PC-9 (cell line): ENCODE measurements at regions not wholly inside any gene's neighbourhood (a gene's known extent, or its start where the extent isn't known, plus 50 kb on each side); places are given as distances from the start of the nearest gene placed in this dataset.

Experiments used
- BruUV-seq: library from RNA; stranded (reverse); fragments of 400-500 nt; replicated peaks from 2 replicates; lab custom pipeline; 2021; lab: Mats Ljungman, UMichigan
- CTCF ChIA-PET: fragments of 300-600 bp; sonication (Branson Sonifier 250); formaldehyde crosslinking; loops from one replicate; lab custom pipeline; 2022; ENCODE audit warnings: antibody characterized with exemption; lab: Charles Lee
- POLR2A ChIA-PET: fragments of 300-600 bp; sonication (Branson Sonifier 250); formaldehyde crosslinking; loops from one replicate; lab custom pipeline; 2022; ENCODE audit warnings: antibody characterized with exemption; ENCODE audit not compliant: unreplicated experiment; lab: Charles Lee
- DNase-seq, 2 experiments: peaks; one replicate each; pipeline versions ENCODE4 v3.0.0 to v3.0.0-alpha.2; 2015 to 2022; ENCODE audit warnings: mixed read lengths in 1 of 2
- H2AFZ ChIP-seq: fragments of 200-600 bp; sonication (generic); 2 replicates; pipeline ENCODE4 v1.8.1; 2017; ENCODE audit warnings: antibody characterized with exemption
- H3F3A ChIP-seq: fragments of 200-600 bp; sonication (generic); 2 replicates; pipeline ENCODE4 v1.8.1; 2017; ENCODE audit warnings: antibody characterized with exemption, mild to moderate bottlenecking, low read depth; ENCODE audit not compliant: insufficient read depth
- H3K27ac ChIP-seq: fragments of 200-600 bp; sonication (generic); 2 replicates; pipeline ENCODE4 v1.6.1; 2016; ENCODE audit warnings: mixed run types
- H3K27me3 ChIP-seq: fragments of 200-600 bp; sonication (generic); 2 replicates; pipeline ENCODE4 v1.6.1; 2016; ENCODE audit warnings: low read depth, mixed run types; ENCODE audit not compliant: insufficient read depth
- H3K36me3 ChIP-seq: fragments of 200-600 bp; sonication (generic); 2 replicates; pipeline ENCODE4 v1.6.1; 2016; ENCODE audit warnings: low read depth, mixed run types
- H3K4me1 ChIP-seq: fragments of 200-600 bp; sonication (generic); replicated peaks from 2 replicates; pipeline ENCODE4 v1.6.1; 2016; ENCODE audit warnings: mixed run types; ENCODE audit not compliant: insufficient read depth
- H3K4me2 ChIP-seq: fragments of 200-600 bp; sonication (generic); 2 replicates; pipeline ENCODE4 v1.6.1; 2017; ENCODE audit warnings: mixed run types
- H3K4me3 ChIP-seq: fragments of 200-600 bp; sonication (generic); 2 replicates; pipeline ENCODE4 v1.6.1; 2016; ENCODE audit warnings: mixed run types
- H3K79me2 ChIP-seq: fragments of 200-600 bp; sonication (generic); 2 replicates; pipeline ENCODE4 v1.6.1; 2017; ENCODE audit warnings: low read depth, mixed run types
- H3K9me2 ChIP-seq: fragments of 200-600 bp; sonication (generic); 2 replicates; pipeline ENCODE4 v1.8.1; 2017; ENCODE audit warnings: mild to moderate bottlenecking; ENCODE audit not compliant: insufficient read depth
- H3K9me3 ChIP-seq: fragments of 200-600 bp; sonication (generic); 2 replicates; pipeline ENCODE4 v1.8.1; 2016; ENCODE audit warnings: low read depth; ENCODE audit not compliant: insufficient read depth
- H4K20me1 ChIP-seq: fragments of 200-600 bp; sonication (generic); 2 replicates; pipeline ENCODE4 v1.8.1; 2017; ENCODE audit not compliant: insufficient read depth
- EZH2 ChIP-seq: fragments of 200-600 bp; sonication (generic); IDR thresholded peaks from 2 replicates; pipeline ENCODE4 v1.8.0; 2017; ENCODE audit warnings: antibody characterized with exemption, low read depth
- intact Hi-C: fragments of 100-400 bp; cut with micrococcal nuclease; formaldehyde crosslinking; loops from one replicate; pipeline ENCODE4 v1.10.0; 2022; ENCODE audit not compliant: unreplicated experiment
- TF ChIP-seq, protein P1 (sequence below): fragments of 200-600 bp; sonication (generic); conservative IDR thresholded peaks from 2 replicates; pipeline ENCODE4 v1.6.1; 2017; ENCODE audit warnings: mixed run types, antibody characterized with exemption, mild to moderate bottlenecking, moderate library complexity

DNA sequence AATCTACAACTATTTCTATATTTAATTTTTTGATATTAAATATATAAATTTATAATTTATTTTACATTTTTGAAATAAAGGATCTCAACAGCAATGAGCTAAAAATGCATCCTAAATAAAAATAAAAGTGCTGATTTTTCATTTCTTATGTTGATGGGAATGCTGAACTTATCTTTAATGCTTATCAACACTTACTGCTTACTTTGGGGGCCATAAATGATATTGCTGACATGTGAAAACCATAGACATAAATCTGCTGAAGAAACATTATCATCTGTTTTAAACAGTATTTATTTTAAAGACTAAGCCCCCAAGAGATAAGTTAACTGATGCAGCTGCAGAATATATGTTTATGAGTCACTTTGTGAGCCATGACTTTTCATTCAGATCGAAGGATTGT, 594.1 kb upstream of the PKN2 start:
- DNase-seq, result no peak
- H4K20me1 ChIP-seq, result no peaks in the 10 kb centered on the region
- H2AFZ ChIP-seq, result no peak overlapping the region
- CTCF ChIA-PET, result no interaction called here
- no peaks in the 10 kb centered on the region for H3F3A ChIP-seq
- intact Hi-C loops, result no loop called here
- H3K4me1 ChIP-seq, result no peaks in the 10 kb centered on the region
- BruUV-seq, result no TSS peak
- H3K79me2 ChIP-seq, result no peaks in the 10 kb centered on the region
- no peaks in the 10 kb centered on the region for H3K9me2 ChIP-seq
- no peak overlapping the region for H3K4me3 ChIP-seq
- no peaks in the 10 kb centered on the region for H3K36me3 ChIP-seq
- TF ChIP-seq EZH2, result no peak
- TF ChIP-seq, protein P1, sequence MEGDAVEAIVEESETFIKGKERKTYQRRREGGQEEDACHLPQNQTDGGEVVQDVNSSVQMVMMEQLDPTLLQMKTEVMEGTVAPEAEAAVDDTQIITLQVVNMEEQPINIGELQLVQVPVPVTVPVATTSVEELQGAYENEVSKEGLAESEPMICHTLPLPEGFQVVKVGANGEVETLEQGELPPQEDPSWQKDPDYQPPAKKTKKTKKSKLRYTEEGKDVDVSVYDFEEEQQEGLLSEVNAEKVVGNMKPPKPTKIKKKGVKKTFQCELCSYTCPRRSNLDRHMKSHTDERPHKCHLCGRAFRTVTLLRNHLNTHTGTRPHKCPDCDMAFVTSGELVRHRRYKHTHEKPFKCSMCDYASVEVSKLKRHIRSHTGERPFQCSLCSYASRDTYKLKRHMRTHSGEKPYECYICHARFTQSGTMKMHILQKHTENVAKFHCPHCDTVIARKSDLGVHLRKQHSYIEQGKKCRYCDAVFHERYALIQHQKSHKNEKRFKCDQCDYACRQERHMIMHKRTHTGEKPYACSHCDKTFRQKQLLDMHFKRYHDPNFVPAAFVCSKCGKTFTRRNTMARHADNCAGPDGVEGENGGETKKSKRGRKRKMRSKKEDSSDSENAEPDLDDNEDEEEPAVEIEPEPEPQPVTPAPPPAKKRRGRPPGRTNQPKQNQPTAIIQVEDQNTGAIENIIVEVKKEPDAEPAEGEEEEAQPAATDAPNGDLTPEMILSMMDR, result no peak
- no peak overlapping the region for H3K27ac ChIP-seq
- H3K4me2 ChIP-seq, result no peak overlapping the region
- H3K9me3 ChIP-seq, result no peaks in the 10 kb centered on the region
- POLR2A ChIA-PET, result no interaction called here
- no peaks in the 10 kb centered on the region for H3K27me3 ChIP-seq

DNA sequence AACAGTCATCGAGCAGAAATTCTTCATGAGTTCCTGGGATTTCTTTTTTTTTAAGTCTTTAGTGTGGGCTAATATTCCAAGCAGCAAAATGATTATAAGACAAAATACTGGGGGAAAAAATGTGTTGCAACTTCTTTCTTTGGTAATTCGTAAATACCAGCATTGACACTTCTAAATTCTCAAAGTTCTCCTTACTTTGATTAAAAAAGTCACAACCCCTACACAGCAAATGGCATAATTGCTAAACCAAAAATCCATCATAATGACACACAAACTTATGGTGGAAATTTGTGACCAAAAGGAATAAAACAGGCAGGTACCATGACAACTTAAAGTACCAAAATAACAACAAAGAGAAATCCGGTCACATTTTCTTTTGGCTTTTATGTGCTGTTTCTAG, 585.2 kb upstream of the PKN2 start:
- DNase-seq, result no peak
- intact Hi-C loops, result no loop called here
- TF ChIP-seq EZH2, result no peak
- TF ChIP-seq, protein P1, result no peak
- Histone ChIP-seq H3K27ac (no peak overlapping the region), H3K27me3 (no peaks in the 10 kb centered on the region), H4K20me1 (no peaks in the 10 kb centered on the region), H3F3A (no peaks in the 10 kb centered on the region), H3K79me2 (no peaks in the 10 kb centered on the region), H2AFZ (no peak overlapping the region), H3K9me3 (no peaks in the 10 kb centered on the region), H3K4me1 (no peaks in the 10 kb centered on the region), H3K4me2 (no peak overlapping the region), H3K9me2 (no peaks in the 10 kb centered on the region; the same call in 1 of the 2 replicates), H3K36me3 (no peaks in the 10 kb centered on the region), H3K4me3 (no peak overlapping the region)
- ChIA-PET POLR2A (no interaction called here), CTCF (no interaction called here)
- no TSS peak for BruUV-seq

DNA sequence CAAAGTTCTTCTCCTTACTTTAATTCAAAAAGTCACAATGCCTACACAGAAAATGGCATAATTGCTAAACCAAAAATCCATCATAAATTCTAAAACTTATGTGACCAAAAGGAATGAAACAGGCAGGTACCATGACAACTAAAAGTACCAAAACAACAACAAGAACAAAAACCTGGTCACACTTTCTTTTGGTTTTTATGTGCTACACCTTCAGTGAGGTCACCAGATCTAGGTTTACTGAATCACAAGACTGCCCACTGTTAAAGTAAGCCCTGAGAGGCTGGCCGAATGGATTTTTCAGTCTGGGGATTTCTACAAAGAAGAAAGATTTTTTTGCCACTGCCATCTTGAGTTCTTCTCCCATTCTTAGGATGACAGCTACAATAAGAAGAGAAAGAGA, 583.0 kb upstream of the PKN2 start:
- Histone ChIP-seq H4K20me1 (no peaks in the 10 kb centered on the region), H3K79me2 (no peaks in the 10 kb centered on the region), H2AFZ (no peak overlapping the region), H3K27ac (no peak overlapping the region), H3K36me3 (no peaks in the 10 kb centered on the region), H3K9me2 (no peaks in the 10 kb centered on the region; the same call in 1 of the 2 replicates), H3F3A (no peaks in the 10 kb centered on the region), H3K4me1 (no peaks in the 10 kb centered on the region), H3K4me3 (no peak overlapping the region), H3K27me3 (no peaks in the 10 kb centered on the region), H3K4me2 (no peak overlapping the region), H3K9me3 (no peaks in the 10 kb centered on the region)
- no TSS peak for BruUV-seq
- ChIA-PET POLR2A (no interaction called here), CTCF (no interaction called here)
- no peak for DNase-seq
- intact Hi-C loops, result no loop called here
- TF ChIP-seq, protein P1, result no peak
- TF ChIP-seq EZH2, result no peak
